ENCODE measurements at regions not wholly inside any gene's neighbourhood (a gene's known extent, or its start where the extent isn't known, plus 50 kb on each side); places are given as distances from the start of the nearest gene placed in this dataset.

- TF ChIP-seq CTCF (IDR thresholded peaks at IDR 0.05; ENCODE audit: low read depth, low read length, missing input control) (no peak), MAX (IDR thresholded peaks at IDR 0.05) (no peak), EGR1 (IDR thresholded peaks at IDR 0.05; ENCODE audit: low read depth in 2 of 2) (no peak), GABPA (IDR thresholded peaks at IDR 0.05 in 1 of 2, conservative IDR thresholded peaks at IDR 0.05 in 1 of 2) (no peak), HNF4G (IDR thresholded peaks at IDR 0.05) (no peak), RAD21 (IDR thresholded peaks at IDR 0.05) (no peak), JUND (IDR thresholded peaks at IDR 0.05) (no peak), FOXA2 (IDR thresholded peaks at IDR 0.05) (no peak), NR2F2 (IDR thresholded peaks at IDR 0.05) (no peak), HNF4A (conservative IDR thresholded peaks at IDR 0.05) (no peak)
These were observed 356.5 kb upstream of the MTPN start (continued) for GRCh38 chr7:136333636-136334035.

DNA sequence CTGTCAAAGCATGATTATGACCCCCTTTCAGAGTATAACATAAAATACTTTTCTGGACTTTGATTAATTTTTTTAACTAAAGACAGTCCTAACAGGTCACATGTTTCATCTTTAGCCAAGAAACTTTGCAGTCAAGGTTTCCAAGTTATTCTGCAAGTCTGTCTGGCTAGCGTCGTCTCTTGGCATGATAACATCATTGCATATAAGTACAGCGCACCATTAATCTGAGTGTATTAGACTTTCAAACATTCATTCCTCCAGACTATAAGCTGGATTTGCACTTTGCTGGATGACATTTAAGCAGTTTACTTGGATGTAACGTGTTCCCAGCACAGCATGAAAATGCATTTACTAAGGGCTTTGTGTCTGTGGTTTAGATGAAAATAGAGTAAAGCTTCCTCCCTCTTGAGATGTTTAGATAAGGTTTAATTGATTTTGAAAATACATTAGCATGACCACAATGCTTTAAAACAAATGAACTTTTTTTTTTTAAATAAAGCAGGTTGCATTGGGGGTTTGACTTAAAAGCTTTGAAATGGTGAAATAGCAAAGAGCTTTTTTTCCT, 349.0 kb upstream of the MTPN start:
- Histone ChIP-seq H3K4me3 (ENCODE audit: low read depth in 1 of 3, low read length in 3 of 3) (no peak overlapping the region), H3K27me3 (ENCODE audit: control insufficient read depth in 4 of 4, insufficient read depth in 4 of 4, low read length in 3 of 4) (no peaks in the 10 kb centered on the region), H3K9ac (ENCODE audit: low read depth in 1 of 2, low read length in 2 of 2) (no peak overlapping the region), H3K36me3 (ENCODE audit: control insufficient read depth in 4 of 4, insufficient read depth in 3 of 4, low read depth in 1 of 4, low read length in 3 of 4) (no peaks in the 10 kb centered on the region), H3K27ac (ENCODE audit: low read depth in 1 of 2, low read length in 2 of 2) (no peak overlapping the region), H3K4me1 (ENCODE audit: control insufficient read depth in 4 of 4, insufficient read depth in 4 of 4, low read length in 3 of 4) (no peaks in the 10 kb centered on the region), H3K9me3 (ENCODE audit: control insufficient read depth in 4 of 4, low read length in 3 of 4) (no peaks in the 10 kb centered on the region)
- 62% methylated on average over 4 of the region's 4 CpGs for WGBS
- TF ChIP-seq YY1 (IDR thresholded peaks at IDR 0.05) = no peak
- DNase-seq (ENCODE audit: low spot score) = no peak

- Histone ChIP-seq H3K27me3 (ENCODE audit: control insufficient read depth in 4 of 4, insufficient read depth in 4 of 4, low read length in 3 of 4) (no peaks in the 10 kb centered on the region), H3K9me3 (ENCODE audit: control insufficient read depth in 4 of 4, low read length in 3 of 4) (no peaks in the 10 kb centered on the region), H3K36me3 (ENCODE audit: control insufficient read depth in 4 of 4, insufficient read depth in 3 of 4, low read depth in 1 of 4, low read length in 3 of 4) (no peaks in the 10 kb centered on the region), H3K9ac (ENCODE audit: low read depth in 1 of 2, low read length in 2 of 2) (no peak overlapping the region), H3K27ac (ENCODE audit: low read depth in 1 of 2, low read length in 2 of 2) (no peak overlapping the region), H3K4me1 (ENCODE audit: control insufficient read depth in 4 of 4, insufficient read depth in 4 of 4, low read length in 3 of 4) (no peaks in the 10 kb centered on the region), H3K4me3 (ENCODE audit: low read depth in 1 of 3, low read length in 3 of 3) (no peak overlapping the region)
- TF ChIP-seq JUND (IDR thresholded peaks at IDR 0.05) = no peak
- TF ChIP-seq REST (IDR thresholded peaks at IDR 0.05) = no peak
- no peak for TF ChIP-seq TAF1 (conservative IDR thresholded peaks at IDR 0.05)
- DNase-seq (ENCODE audit: low spot score) = no peak
- 32% methylated on average over 2 of the region's 2 CpGs for WGBS
These were observed 348.4 kb upstream of the MTPN start for GRCh38 chr7:136325578-136325977.

All from liver (tissue), 8 donors.